Mesendoderm (in vitro differentiated cells): ENCODE measurements at regions not wholly inside any gene's neighbourhood (a gene's known extent, or its start where the extent isn't known, plus 50 kb on each side); places are given as distances from the start of the nearest gene placed in this dataset.

Source experiments
- DNase-seq: peaks from one replicate; pipeline ENCODE4 v3.0.0; 2013
- H2AK5ac ChIP-seq: 2 replicates; pipeline ENCODE4 v1.6.1; 2013; ENCODE audit warnings: low read length, inconsistent platforms
- H2BK120ac ChIP-seq: 2 replicates; pipeline ENCODE4 v1.6.1; 2013; ENCODE audit warnings: low read depth, mild to moderate bottlenecking, low read length, moderate library complexity, mixed read lengths
- H2BK15ac ChIP-seq: replicated peaks from 2 replicates; pipeline ENCODE4 v1.6.1; 2013; ENCODE audit warnings: low read depth, mild to moderate bottlenecking, moderate library complexity
- H2BK5ac ChIP-seq: 2 replicates; pipeline ENCODE4 v1.6.1; 2013; ENCODE audit warnings: low read length, inconsistent platforms
- H3K18ac ChIP-seq: 2 replicates; pipeline ENCODE4 v1.6.1; 2013; ENCODE audit warnings: mild to moderate bottlenecking, low read length, mixed read lengths
- H3K23ac ChIP-seq: one replicate; pipeline ENCODE4 v1.6.1; 2013; ENCODE audit warnings: low read length
- H3K27ac ChIP-seq: 2 replicates; pipeline ENCODE4 v1.5.1; 2013; ENCODE audit warnings: low read depth, mild to moderate bottlenecking, inconsistent platforms, low read length, moderate library complexity
- H3K27me3 ChIP-seq: 2 replicates; pipeline ENCODE4 v1.6.1; 2013; ENCODE audit warnings: low read length, control low read depth, mild to moderate bottlenecking, inconsistent platforms; ENCODE audit not compliant: insufficient read depth, poor library complexity
- H3K36me3 ChIP-seq: 2 replicates; pipeline ENCODE4 v1.6.1; 2013; ENCODE audit warnings: low read length, inconsistent platforms; ENCODE audit not compliant: control insufficient read depth, insufficient read depth
- H3K4ac ChIP-seq: one replicate; pipeline ENCODE4 v1.6.1; 2013; ENCODE audit warnings: low read depth, mild to moderate bottlenecking, low read length, moderate library complexity
- H3K4me1 ChIP-seq: 2 replicates; pipeline ENCODE4 v1.6.1; 2013; ENCODE audit warnings: low read depth, low read length, inconsistent platforms; ENCODE audit not compliant: control insufficient read depth
- H3K4me2 ChIP-seq: 2 replicates; pipeline ENCODE4 v1.6.1; 2013; ENCODE audit warnings: low read length
- H3K4me3 ChIP-seq: 2 replicates; pipeline ENCODE4 v1.5.1; 2013; ENCODE audit warnings: mild to moderate bottlenecking, low read length
- H3K56ac ChIP-seq: one replicate; pipeline ENCODE4 v1.6.1; 2013; ENCODE audit warnings: low read length
- H3K79me1 ChIP-seq: 2 replicates; pipeline ENCODE4 v1.6.1; 2013; ENCODE audit warnings: low read length, inconsistent platforms
- H3K79me2 ChIP-seq: 2 replicates; pipeline ENCODE4 v1.6.1; 2013; ENCODE audit warnings: mild to moderate bottlenecking, low read length; ENCODE audit not compliant: control insufficient read depth, insufficient read depth
- H3K9ac ChIP-seq: 2 replicates; pipeline ENCODE4 v1.6.1; 2013; ENCODE audit warnings: low read length, inconsistent platforms
- H4K5ac ChIP-seq: one replicate; pipeline ENCODE4 v1.6.1; 2013; ENCODE audit warnings: low read length
- H4K8ac ChIP-seq: one replicate; pipeline ENCODE4 v1.6.1; 2013; ENCODE audit warnings: low read depth, mild to moderate bottlenecking, control low read depth, low read length, moderate library complexity
- WGBS: extraction: QIAGEN DNeasy Blood & Tissue Kit; methylation state at CpG from one replicate; pipeline ENCODE4 v1.1.7; 2013; ENCODE audit warnings: low lambda C conversion rate, missing lambda C conversion rate; ENCODE audit not compliant: insufficient coverage; ENCODE audit errors: extremely low coverage; 5-methylcytosine and 5-hydroxymethylcytosine counted together

DNA sequence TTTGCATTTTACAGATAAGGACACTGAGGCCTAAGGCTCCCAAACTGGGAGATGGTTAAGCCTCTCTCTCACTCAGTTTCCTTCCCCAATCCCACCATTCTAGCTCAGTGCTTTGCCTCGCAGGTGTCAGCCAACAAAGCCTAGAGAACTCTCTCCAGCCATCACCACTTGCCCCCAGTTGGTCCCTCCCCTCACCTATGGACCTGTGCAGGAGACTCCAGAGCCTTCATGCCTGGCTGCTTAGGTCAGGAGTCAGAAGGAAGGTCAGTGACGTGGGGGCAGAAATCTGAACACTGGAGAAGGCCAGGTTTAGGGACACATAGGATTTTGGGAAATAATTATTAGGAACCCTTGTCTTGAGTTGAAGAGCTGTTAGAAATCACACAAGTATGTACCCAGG is 295.3 kb downstream of the PTPRU start:
- H3K4me3 ChIP-seq: no peak overlapping the region
- H2BK5ac ChIP-seq: no peak overlapping the region
- no peak overlapping the region for H2BK15ac ChIP-seq
- no peak overlapping the region for H3K4me2 ChIP-seq
- no peaks in the 10 kb centered on the region for H3K36me3 ChIP-seq
- H3K4me1 ChIP-seq: no peaks in the 10 kb centered on the region
- no peak overlapping the region for H2BK120ac ChIP-seq
- no peak overlapping the region for H3K9ac ChIP-seq
- H4K8ac ChIP-seq: no peak overlapping the region
- no peak overlapping the region for H3K23ac ChIP-seq
- no peak overlapping the region for H2AK5ac ChIP-seq
- H3K27ac ChIP-seq: no peak overlapping the region
- no peaks in the 10 kb centered on the region for H3K27me3 ChIP-seq
- no peaks in the 10 kb centered on the region for H3K79me2 ChIP-seq
- no peak for DNase-seq
- no peak overlapping the region for H3K4ac ChIP-seq
- no CpG with 5 or more reads among the region's 2 CpGs for WGBS
- no peaks in the 10 kb centered on the region for H3K79me1 ChIP-seq
- H3K18ac ChIP-seq: no peak overlapping the region
- no peak overlapping the region for H4K5ac ChIP-seq
- no peak overlapping the region for H3K56ac ChIP-seq

DNA sequence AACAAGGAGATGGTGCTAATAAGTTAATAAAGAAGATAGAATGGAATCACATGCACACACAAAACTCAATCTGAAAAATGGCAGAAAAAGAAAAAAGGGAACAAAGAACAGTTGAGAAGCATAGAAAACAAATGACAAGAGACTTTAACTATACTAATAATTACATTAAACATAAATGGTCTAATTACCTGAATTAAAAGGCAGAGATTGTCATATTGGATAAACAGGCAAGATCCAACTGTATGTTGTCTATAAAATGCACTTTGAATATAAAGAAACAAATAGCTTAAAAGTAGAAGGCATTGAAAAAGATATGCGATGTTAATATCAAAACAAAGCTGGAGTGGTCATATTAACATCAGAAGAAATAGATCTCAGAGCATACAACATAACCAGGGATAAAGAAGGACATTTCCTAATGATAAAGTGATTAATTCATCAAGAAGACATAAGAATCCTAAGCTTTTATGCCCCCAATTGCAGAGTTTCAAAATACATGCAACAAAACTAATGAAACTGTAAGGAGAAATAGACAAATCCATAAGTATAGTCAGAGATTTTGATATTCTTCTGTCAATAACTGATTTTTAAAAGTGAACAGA is 293.5 kb downstream of the PTPRU start:
- Histone ChIP-seq H3K79me2 (no peaks in the 10 kb centered on the region), H4K8ac (no peak overlapping the region), H3K23ac (no peak overlapping the region), H3K79me1 (no peaks in the 10 kb centered on the region), H2AK5ac (no peak overlapping the region), H3K56ac (no peak overlapping the region), H3K4ac (no peak overlapping the region), H3K4me1 (no peaks in the 10 kb centered on the region), H2BK120ac (no peak overlapping the region), H3K4me2 (no peak overlapping the region), H3K4me3 (no peak overlapping the region), H4K5ac (no peak overlapping the region), H3K36me3 (no peaks in the 10 kb centered on the region), H2BK15ac (no peak overlapping the region), H3K27me3 (no peaks in the 10 kb centered on the region), H3K18ac (no peak overlapping the region), H3K27ac (no peak overlapping the region), H3K9ac (no peak overlapping the region), H2BK5ac (no peak overlapping the region)
- WGBS: no CpG with 5 or more reads among the region's 1 CpG
- DNase-seq: no peak

DNA sequence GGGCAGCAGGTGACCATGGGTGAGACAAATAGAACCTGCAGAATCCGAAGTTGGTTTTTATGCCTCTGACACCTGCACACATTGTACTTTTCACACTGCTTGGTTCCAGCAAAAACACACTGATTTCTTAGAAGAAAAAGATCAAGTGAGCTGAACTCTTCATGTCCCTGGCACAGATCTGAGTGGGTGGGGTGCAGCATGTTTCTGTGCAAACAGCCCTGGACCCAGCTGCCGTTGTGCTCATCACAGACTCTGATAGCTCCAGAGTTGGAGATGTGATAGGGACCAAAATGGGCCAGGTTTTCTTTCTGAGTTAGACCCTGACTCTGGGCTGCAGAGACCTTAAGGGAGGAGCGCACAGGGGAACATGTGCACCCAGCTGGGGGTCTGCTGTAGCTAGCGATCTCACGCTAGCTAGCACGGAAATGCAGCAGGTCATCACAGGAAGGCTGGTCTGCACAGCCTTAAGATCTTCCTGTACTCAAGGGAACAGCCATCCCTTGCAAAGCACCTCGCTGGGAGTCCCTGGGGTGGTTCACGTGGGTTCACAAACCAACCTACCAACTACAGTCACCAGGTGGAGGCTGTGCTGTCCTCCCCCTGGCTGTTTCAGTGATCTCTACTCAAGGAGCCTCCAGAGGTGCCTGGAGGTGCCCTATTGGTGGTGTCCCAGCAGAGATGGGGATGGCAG is 291.1 kb downstream of the PTPRU start:
- no CpG with 5 or more reads among the region's 8 CpGs for WGBS
- no peaks in the 10 kb centered on the region for H3K79me1 ChIP-seq
- H3K4me1 ChIP-seq: no peaks in the 10 kb centered on the region
- no peak overlapping the region for H3K4me3 ChIP-seq
- H3K9ac ChIP-seq: no peak overlapping the region
- no peak overlapping the region for H2BK15ac ChIP-seq
- no peaks in the 10 kb centered on the region for H3K36me3 ChIP-seq
- H3K4me2 ChIP-seq: no peak overlapping the region
- no peak overlapping the region for H3K23ac ChIP-seq
- no peak overlapping the region for H3K4ac ChIP-seq
- no peak overlapping the region for H3K27ac ChIP-seq
- H3K27me3 ChIP-seq: no peaks in the 10 kb centered on the region
- no peak overlapping the region for H4K5ac ChIP-seq
- no peaks in the 10 kb centered on the region for H3K79me2 ChIP-seq
- no peak overlapping the region for H2BK120ac ChIP-seq
- no peak overlapping the region for H3K18ac ChIP-seq
- H2AK5ac ChIP-seq: no peak overlapping the region
- no peak for DNase-seq
- no peak overlapping the region for H4K8ac ChIP-seq
- H3K56ac ChIP-seq: no peak overlapping the region
- H2BK5ac ChIP-seq: no peak overlapping the region

DNA sequence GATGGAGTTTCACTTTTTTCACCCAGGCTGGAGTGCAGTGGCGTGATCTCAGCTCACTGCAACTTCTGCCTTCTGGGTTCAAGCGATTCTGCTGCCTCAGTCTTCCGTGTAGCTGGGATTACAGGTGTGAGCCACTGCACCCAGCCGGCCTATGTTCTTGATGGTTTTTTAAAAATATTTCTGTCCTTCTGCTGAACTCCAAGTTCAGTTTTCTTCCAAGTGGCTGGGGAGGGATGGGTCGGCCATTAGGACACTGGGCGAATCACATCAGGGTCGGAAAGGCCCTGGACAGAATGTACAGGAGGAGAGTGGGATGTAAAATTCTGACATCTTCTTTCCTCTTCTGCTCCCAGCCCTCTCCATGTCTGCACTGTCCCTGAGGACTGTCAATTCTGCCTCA is 289.6 kb downstream of the PTPRU start:
- H2BK15ac ChIP-seq: no peak overlapping the region
- no peak overlapping the region for H3K27ac ChIP-seq
- no peak overlapping the region for H2BK5ac ChIP-seq
- no peak overlapping the region for H3K4ac ChIP-seq
- no peaks in the 10 kb centered on the region for H3K79me2 ChIP-seq
- H3K79me1 ChIP-seq: no peaks in the 10 kb centered on the region
- H3K36me3 ChIP-seq: no peaks in the 10 kb centered on the region
- no peak overlapping the region for H3K4me2 ChIP-seq
- no CpG with 5 or more reads among the region's 7 CpGs for WGBS
- no peak overlapping the region for H3K9ac ChIP-seq
- H4K8ac ChIP-seq: no peak overlapping the region
- no peaks in the 10 kb centered on the region for H3K27me3 ChIP-seq
- H3K4me1 ChIP-seq: no peaks in the 10 kb centered on the region
- no peak for DNase-seq
- no peak overlapping the region for H3K23ac ChIP-seq
- H3K56ac ChIP-seq: no peak overlapping the region
- H2BK120ac ChIP-seq: no peak overlapping the region
- no peak overlapping the region for H4K5ac ChIP-seq
- no peak overlapping the region for H3K18ac ChIP-seq
- no peak overlapping the region for H3K4me3 ChIP-seq
- H2AK5ac ChIP-seq: no peak overlapping the region

DNA sequence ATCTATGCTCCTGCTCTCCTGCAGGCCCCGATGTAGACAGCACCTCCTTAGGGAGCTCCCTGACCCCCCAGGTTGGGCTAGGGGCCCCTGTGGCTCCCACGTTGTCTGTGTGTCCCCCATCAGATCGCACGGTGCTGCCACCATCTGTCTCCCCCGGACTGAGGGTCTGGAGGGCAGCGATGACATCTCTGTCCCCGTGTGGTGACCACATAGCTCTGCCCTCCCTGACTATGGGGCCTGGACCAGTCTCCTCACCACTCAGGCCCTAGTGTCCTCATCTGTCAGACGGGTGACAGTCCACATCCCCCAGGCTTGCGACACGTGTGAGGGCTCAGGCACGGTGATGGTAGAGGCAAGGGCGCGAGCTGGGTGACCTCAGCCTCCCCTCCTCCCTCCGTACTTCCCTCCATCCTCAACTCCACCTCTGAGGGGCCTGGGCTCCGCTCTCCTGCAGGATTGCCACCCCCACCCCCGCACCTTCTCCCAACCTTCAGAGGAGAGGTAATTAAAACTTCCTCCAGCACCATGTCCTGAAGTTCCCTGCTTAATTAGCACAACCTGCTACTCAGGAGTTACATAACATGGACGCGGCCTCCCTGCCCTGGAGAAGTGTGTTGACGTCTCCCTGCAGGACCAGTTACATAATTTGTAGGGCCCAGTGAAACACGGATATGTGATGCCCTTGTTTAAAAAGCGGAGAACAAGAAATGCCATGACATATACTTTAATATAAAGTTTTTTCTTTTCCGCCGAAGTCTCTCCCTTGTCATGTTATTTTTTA is 288.2 kb downstream of the PTPRU start:
- H2BK5ac ChIP-seq: no peak overlapping the region
- no peak overlapping the region for H3K27ac ChIP-seq
- no peak overlapping the region for H3K4ac ChIP-seq
- H2AK5ac ChIP-seq: no peak overlapping the region
- H3K9ac ChIP-seq: no peak overlapping the region
- peak overlapping the region; percentile 40 for H3K56ac ChIP-seq
- no peaks in the 10 kb centered on the region for H3K79me1 ChIP-seq
- no peak overlapping the region for H4K5ac ChIP-seq
- no peak overlapping the region for H3K23ac ChIP-seq
- no peak overlapping the region for H3K4me3 ChIP-seq
- no peak for DNase-seq
- no peak overlapping the region for H3K18ac ChIP-seq
- no peaks in the 10 kb centered on the region for H3K36me3 ChIP-seq
- H3K79me2 ChIP-seq: no peaks in the 10 kb centered on the region
- no peak overlapping the region for H2BK120ac ChIP-seq
- no peaks in the 10 kb centered on the region for H3K27me3 ChIP-seq
- no peak overlapping the region for H2BK15ac ChIP-seq
- H3K4me1 ChIP-seq: no peaks in the 10 kb centered on the region
- H4K8ac ChIP-seq: no peak overlapping the region
- WGBS: no CpG with 5 or more reads among the region's 23 CpGs
- no peak overlapping the region for H3K4me2 ChIP-seq
